Astrocyte of the cerebellum (primary cell): ENCODE measurements at regions not wholly inside any gene's neighbourhood (a gene's known extent, or its start where the extent isn't known, plus 50 kb on each side); places are given as distances from the start of the nearest gene placed in this dataset.

Source experiments
- DNase-seq: peaks from one replicate; pipeline ENCODE4 v3.0.0-alpha.2; 2011; ENCODE audit warnings: low read depth
- H3K4me3 ChIP-seq: 2 replicates; pipeline ENCODE4 v1.5.1; 2011; ENCODE audit warnings: mild to moderate bottlenecking, low read depth, low read length, moderate library complexity
- in situ Hi-C: cut with HindIII; loops from 2 replicates; pipeline ENCODE4 v1.10.0; 2017; ENCODE audit warnings: low sequenced_read_pairs
- TF ChIP-seq, protein P1 (sequence below): IDR thresholded peaks from 2 replicates; pipeline ENCODE4 v1.5.1; 2012; ENCODE audit warnings: low read length, low read depth, moderate library complexity, mild to moderate bottlenecking; ENCODE audit errors: missing control alignments

DNA sequence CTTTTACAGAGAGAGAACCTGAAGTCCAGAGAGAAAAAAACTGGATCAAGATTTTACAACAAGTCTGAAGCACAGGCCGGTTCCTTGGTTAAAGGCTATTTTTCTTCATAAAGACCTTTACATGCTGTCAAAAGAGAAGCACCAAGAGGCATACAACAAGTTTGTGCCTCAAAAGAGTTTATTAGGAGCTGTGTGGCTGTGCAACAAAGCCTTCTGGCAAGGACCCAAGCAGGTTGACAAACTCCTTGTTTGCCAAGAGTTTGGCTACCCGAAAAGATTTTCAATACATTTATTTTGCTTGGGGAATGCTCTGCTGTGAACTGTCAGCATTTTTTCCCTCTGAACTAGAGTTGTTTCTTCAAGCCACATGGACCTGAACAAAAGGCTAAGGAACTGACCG lies 202.9 kb upstream of the RAD23B start:
- no peak for DNase-seq
- H3K4me3 ChIP-seq, result no peak overlapping the region
- TF ChIP-seq, protein P1, sequence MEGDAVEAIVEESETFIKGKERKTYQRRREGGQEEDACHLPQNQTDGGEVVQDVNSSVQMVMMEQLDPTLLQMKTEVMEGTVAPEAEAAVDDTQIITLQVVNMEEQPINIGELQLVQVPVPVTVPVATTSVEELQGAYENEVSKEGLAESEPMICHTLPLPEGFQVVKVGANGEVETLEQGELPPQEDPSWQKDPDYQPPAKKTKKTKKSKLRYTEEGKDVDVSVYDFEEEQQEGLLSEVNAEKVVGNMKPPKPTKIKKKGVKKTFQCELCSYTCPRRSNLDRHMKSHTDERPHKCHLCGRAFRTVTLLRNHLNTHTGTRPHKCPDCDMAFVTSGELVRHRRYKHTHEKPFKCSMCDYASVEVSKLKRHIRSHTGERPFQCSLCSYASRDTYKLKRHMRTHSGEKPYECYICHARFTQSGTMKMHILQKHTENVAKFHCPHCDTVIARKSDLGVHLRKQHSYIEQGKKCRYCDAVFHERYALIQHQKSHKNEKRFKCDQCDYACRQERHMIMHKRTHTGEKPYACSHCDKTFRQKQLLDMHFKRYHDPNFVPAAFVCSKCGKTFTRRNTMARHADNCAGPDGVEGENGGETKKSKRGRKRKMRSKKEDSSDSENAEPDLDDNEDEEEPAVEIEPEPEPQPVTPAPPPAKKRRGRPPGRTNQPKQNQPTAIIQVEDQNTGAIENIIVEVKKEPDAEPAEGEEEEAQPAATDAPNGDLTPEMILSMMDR, result no peak
- in situ Hi-C loops, result no loop called here

DNA sequence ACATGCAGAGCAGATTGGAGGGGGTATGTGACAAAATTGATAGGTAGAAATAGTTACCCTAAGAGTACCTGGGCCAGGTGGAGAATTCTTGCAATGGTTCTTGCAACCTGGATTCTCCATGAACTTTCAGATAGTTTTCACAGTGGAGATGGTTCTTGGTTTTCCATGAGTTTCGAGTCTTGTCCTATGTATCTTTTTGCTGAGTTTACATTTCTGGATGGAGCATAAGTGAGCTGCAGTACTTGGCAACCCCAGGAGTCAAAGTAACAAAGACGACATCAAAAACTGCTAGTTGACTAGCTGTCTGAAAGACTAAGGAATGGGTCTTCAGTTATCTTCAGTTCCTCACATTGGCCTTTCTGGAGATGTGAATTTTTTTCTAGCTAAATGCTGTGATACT lies 196.6 kb upstream of the RAD23B start:
- in situ Hi-C loops, result no loop called here
- DNase-seq, result no peak
- TF ChIP-seq, protein P1, result no peak
- no peak overlapping the region for H3K4me3 ChIP-seq

DNA sequence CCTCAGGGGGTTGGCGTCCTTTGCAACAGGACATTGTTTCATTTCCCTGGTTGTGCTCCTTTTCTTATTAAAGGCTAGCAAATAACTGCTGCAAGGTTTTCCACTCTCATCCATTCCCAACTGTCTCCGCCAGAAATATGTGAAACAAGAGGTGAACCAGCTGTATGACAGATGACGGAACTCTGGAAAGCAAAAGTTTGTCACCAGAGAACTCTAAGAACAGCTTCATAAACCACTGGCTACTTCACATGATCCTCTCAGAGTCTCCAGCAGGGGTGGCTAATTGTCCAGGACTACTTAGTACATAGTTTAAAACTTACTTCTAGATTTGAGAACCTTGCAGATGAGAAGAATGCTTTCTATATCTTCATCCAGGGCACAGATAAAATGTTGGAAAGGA lies 195.9 kb upstream of the RAD23B start:
- DNase-seq, result no peak
- no peak overlapping the region for H3K4me3 ChIP-seq
- in situ Hi-C loops, result no loop called here
- TF ChIP-seq, protein P1, result no peak

DNA sequence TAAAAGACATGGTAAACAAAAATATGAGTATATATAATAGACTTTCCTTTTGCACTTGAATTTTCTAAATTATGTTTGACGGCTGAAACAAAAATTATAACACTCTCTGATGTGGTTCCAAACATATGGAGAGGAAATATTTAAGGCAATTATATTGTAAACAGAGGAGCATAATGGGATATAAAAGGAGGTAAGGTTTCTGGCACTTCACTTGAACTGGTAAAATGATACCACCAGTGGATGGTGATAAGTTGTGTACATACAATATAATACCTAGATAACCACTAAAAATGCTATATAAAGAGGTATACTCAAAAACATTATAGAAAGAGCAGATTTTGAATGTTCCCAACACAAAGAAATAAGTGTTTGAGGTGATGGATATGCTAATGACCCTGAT lies 192.9 kb upstream of the RAD23B start:
- TF ChIP-seq, protein P1, result no peak
- H3K4me3 ChIP-seq, result no peak overlapping the region
- DNase-seq, result no peak
- in situ Hi-C loops, result no loop called here

DNA sequence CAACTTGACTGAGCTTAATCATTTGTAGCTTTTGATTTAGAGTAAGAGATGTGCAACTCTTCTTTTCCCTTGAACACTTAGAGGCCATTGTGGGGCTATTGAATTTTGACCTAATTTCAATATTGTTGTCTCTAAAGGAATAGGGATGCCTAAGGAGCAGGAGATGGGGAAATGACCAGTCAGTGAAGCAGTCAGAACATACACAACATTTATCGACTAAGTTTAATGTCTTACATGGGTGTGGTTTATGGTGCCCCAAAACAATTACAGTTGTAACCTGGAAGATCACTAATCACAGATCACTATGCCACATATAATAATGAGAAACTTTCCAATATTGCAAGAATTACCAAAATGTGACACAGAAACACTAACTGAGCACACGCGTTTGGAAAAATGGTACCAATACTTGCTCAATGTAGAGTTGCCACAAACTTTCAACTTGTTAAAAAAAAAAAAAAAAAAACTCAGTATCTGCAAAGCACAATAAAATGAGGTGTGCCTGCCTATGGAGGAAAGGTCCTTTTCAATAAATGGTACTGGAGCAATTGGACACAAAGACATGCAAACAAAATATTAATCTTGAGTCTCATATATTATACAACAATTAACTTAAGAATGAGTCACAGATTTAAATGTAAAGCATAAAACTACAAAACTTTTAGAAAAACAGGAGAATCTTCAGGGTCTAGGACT lies 189.6 kb upstream of the RAD23B start:
- no peak for DNase-seq
- in situ Hi-C loops, result no loop called here
- TF ChIP-seq, protein P1, result no peak

DNA sequence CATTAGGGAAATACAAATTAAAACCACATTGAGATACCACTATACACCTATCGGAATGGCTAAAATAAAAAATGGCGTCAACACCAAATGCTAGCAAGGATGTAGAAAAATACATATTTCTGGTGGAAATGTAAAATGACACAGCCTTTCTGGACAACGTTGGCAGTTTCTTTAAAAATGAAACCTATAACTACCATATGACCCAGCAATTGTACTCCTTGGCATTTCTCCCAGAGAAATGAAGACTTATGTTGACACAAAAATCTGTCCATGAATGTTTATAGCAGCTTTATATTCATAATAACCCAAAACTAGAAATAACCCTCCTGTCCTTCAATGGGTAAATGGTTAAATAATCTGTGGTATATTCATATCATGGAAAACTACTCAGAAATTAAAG lies 188.7 kb upstream of the RAD23B start:
- in situ Hi-C loops, result no loop called here
- no peak overlapping the region for H3K4me3 ChIP-seq
- TF ChIP-seq, protein P1, result no peak
- DNase-seq, result no peak

More for the DNA sequence above, 189.6 kb upstream of the RAD23B start:
- no peak overlapping the region for H3K4me3 ChIP-seq

DNA sequence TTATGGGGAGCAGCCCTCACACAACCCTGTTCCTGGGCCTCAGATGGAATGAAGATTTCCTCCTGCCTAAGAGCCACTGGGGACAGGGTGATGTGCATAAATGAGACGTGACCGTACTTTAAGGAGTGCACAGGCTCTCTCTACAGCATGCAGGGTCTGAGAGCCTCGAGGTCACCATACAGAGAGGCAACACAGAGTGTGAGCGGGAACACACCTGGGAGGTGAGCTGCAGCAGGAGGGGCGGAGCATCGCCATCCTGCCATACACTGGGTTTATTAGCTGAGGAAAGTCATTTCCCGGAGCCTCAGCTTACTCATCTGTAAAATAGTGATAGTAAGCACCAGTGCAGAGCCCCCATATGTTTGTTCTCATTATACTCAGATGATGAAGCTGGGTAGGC lies 182.5 kb upstream of the RAD23B start:
- no peak overlapping the region for H3K4me3 ChIP-seq
- in situ Hi-C loops, result no loop called here
- DNase-seq, result no peak
- TF ChIP-seq, protein P1, result no peak
